Skin epidermis (tissue), 12 donors: ENCODE measurements at regions not wholly inside any gene's neighbourhood (a gene's known extent, or its start where the extent isn't known, plus 50 kb on each side); places are given as distances from the start of the nearest gene placed in this dataset.

ENCODE experiments used
- H3K27ac ChIP-seq, 21 experiments: fragments of 200-600 bp; sonication (generic) in 11 of 21; one replicate each; pipeline ENCODE4 v1.5.0; 2020; ENCODE audit warnings: mild to moderate bottlenecking in 3 of 21, inconsistent platforms in 2 of 21, moderate library complexity in 2 of 21
- H3K4me3 ChIP-seq, 7 experiments: fragments of 200-600 bp; sonication (generic) in 2 of 7; one replicate each; pipeline ENCODE4 v1.5.0; 2020; ENCODE audit warnings: inconsistent platforms in 2 of 7, mild to moderate bottlenecking in 2 of 7, moderate library complexity in 1 of 7

DNA sequence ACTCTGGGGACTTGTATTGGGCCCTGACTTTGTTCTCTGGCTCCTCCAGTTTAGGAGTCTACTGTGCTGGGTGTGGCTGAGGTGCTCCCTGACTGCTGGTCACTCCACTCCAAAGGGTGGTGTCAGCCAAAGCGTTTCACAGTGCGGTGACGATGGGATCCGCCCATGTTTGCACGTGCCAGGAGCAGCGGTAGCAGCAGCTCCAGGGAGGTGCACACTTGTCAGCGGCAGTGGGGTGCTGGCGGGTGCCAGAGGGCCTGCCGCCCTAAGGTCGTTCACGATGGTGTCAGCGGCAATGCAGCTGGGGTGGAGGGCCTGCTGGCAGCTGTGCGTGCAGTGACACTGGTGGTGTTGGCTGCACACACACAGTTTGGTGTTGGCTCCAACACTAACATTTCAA is 268.5 kb upstream of the AKR1E2 start:
- no peak overlapping the region for H3K4me3 ChIP-seq

DNA sequence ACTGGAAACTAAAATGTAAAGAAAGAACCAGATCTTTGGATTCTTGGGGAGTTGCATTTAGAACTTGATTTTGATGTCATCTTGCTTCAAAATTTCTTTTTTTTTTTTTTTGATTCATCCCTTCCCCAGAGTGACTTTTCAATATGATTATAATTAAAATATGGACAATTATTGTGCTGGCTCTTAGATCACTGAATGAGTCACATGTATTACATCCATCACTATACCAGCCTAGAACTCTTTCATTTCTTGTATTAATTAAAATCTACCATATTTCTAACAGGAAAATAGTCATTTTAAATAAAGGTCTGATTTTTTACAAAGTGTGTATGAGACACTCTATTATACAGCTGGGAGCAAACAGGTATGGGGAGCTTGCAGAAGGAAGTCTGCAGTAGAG is 269.5 kb upstream of the AKR1E2 start:
- no peak overlapping the region for H3K4me3 ChIP-seq

More for the DNA sequence above, 268.5 kb upstream of the AKR1E2 start:
- H3K27ac ChIP-seq, result no peak overlapping the region

GRCh38 chr10:4555920-4556319 is 270.1 kb upstream of the AKR1E2 start:
- H3K4me3 ChIP-seq, result no peak overlapping the region
- no peak overlapping the region for H3K27ac ChIP-seq

More for the DNA sequence above, 269.5 kb upstream of the AKR1E2 start:
- H3K27ac ChIP-seq, result no peak overlapping the region

GRCh38 chr10:4549139-4549653 is 276.8 kb upstream of the AKR1E2 start:
- no peak overlapping the region for H3K4me3 ChIP-seq
- no peak overlapping the region for H3K27ac ChIP-seq

- no peak overlapping the region for H3K4me3 ChIP-seq
- H3K27ac ChIP-seq, result no peak overlapping the region
Measured at GRCh38 chr10:4546931-4547330, 279.1 kb upstream of the AKR1E2 start.

- Histone ChIP-seq H3K4me3 (no peak overlapping the region), H3K27ac (no peak overlapping the region)
Measured at GRCh38 chr10:4546500-4546899, 279.5 kb upstream of the AKR1E2 start.

DNA sequence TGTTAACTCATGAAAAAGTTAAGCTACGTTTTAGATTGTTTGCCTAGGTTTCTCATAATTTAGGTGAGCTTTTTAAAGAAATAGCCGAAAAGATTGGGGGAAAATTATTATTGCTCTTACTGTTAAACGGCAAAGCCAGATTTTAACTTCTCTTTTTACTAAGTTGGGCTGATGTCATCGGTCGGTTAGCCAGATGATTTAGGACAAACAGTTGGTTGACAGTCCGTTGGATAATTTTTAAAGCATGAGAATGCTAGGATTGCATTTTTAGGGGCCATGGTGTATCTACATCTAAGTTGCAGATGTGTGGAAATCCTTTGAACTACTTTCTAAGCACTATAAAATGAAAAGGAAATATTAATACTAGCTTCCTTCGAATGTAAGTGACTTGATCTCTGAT is 280.9 kb upstream of the AKR1E2 start:
- no peak overlapping the region for H3K4me3 ChIP-seq
- peak overlapping the region in 3 of 21 experiments; percentile 12 to 23 (median 16) for H3K27ac ChIP-seq

DNA sequence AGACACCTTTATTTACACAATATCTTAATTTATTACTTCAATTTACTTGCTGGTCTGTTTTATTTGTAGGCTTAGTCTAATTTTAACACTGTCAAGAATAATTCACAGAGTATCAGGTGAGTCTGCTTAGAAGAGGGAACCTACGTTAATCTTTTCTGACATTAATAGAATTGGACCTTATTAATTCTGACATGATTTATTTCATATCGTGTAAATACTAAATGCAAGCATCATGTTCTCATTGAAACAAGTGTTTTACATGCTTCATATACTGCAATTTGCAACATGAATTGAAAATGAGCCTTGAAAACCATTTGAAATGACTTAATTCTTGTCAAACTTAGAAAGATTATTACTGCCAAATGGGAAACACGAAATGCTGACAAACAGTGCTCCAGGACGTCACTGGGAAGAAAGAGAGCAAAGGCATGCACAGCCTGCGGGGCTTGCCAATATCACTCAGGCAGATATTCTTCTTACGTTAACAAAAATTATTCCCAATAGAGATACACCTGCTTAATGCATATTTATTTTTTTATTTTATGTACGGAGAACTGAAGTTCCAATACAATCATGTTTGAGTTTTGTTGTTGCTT is 282.0 kb upstream of the AKR1E2 start:
- peak overlapping the region in 1 of 21 experiments; percentile 16 for H3K27ac ChIP-seq
- no peak overlapping the region for H3K4me3 ChIP-seq

GRCh38 chr10:4541292-4541691 is 284.7 kb upstream of the AKR1E2 start:
- Histone ChIP-seq H3K27ac (peak overlapping the region in 6 of 21 experiments; percentile 28 to 77 (median 66)), H3K4me3 (no peak overlapping the region)

- Histone ChIP-seq H3K4me3 (no peak overlapping the region), H3K27ac (no peak overlapping the region)
Measured at GRCh38 chr10:4538016-4538415, 288.0 kb upstream of the AKR1E2 start.

GRCh38 chr10:4535521-4535920 is 290.5 kb upstream of the AKR1E2 start:
- Histone ChIP-seq H3K27ac (no peak overlapping the region), H3K4me3 (no peak overlapping the region)

GRCh38 chr10:4533621-4534020 is 292.4 kb upstream of the AKR1E2 start:
- H3K4me3 ChIP-seq, result no peak overlapping the region
- peak overlapping the region in 4 of 21 experiments; percentile 33 to 58 (median 48) for H3K27ac ChIP-seq

DNA sequence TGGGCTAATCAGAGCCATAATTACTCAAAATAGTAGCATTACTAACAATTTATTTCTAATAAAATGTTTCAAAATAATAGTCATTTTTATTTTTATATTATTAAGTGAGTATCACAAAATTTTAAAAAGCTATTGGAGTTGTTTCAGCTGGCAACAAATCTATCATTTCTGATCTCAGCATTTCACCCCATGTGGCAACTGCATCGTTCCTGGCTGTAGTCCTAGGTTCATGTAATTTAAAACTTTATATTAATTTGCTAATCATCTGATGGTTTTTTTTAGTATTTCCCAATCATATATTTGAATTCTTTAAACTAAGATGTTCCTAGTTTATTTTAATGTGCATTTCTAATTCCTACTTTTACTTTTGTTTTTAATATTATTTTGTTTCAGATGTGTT is 293.0 kb upstream of the AKR1E2 start:
- Histone ChIP-seq H3K4me3 (no peak overlapping the region), H3K27ac (peak overlapping the region in 5 of 21 experiments; percentile 33 to 58 (median 39))

DNA sequence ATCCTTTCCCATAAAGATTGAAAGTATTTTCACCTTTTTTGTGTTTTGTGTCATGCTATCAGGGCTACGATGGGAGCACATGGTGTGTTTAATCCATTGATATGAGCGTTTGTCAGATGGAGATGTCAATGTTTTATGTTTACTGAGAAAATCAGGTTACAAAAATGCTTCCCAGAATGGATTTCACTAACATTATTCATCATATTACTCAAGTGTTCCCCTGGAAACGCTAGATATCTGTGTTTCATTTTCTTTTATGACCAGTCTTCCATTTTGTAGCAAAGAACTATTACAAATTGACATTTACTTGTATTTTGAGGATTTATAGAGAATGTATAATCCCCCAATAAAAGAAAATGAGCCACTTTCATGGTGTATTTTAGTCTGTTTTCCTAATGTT is 293.5 kb upstream of the AKR1E2 start:
- peak overlapping the region in 9 of 21 experiments; percentile 17 to 80 (median 39) for H3K27ac ChIP-seq

DNA sequence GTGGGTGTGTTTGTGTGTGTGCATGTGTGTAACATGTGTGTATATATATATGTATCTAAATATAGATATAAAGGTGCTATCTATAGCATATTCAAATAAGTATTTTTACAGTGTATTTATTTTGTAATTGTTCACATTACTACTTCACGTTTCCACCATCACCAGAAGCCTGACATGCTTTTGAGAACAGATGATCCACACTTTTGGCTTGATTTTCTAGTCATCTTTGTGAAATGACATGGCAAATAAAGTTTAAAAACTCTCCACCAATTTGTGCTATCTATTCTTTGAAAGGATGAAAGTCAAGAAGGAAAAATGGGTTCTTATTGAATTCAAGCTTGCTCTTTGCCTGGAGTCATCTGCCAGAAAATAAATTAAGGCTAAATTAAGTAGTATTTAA is 294.0 kb upstream of the AKR1E2 start:
- Histone ChIP-seq H3K27ac (peak overlapping the region in 8 of 21 experiments; percentile 15 to 80 (median 28)), H3K4me3 (no peak overlapping the region)

More for the DNA sequence above, 293.5 kb upstream of the AKR1E2 start:
- no peak overlapping the region for H3K4me3 ChIP-seq

DNA sequence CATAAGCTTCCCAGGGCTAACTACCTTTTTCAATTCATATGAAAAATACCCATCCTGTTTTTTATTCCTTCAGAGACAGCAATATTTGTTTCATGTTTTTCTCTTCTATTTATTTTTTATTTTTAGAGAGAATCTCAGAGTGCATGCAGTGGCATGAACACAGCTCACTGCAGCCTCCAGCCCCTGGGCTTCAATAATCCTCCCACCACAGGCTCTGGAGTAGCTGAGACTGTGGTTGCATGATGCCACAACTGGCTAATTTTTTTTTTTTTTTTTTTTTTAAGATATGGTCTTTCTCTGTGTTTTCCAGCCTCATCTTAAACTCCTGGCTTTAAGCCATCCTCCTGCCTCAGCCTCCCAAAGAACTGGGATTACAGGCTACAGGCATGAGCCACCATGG is 296.7 kb upstream of the AKR1E2 start:
- peak overlapping the region in 2 of 21 experiments; percentile 28 to 62 for H3K27ac ChIP-seq
- H3K4me3 ChIP-seq, result no peak overlapping the region

DNA sequence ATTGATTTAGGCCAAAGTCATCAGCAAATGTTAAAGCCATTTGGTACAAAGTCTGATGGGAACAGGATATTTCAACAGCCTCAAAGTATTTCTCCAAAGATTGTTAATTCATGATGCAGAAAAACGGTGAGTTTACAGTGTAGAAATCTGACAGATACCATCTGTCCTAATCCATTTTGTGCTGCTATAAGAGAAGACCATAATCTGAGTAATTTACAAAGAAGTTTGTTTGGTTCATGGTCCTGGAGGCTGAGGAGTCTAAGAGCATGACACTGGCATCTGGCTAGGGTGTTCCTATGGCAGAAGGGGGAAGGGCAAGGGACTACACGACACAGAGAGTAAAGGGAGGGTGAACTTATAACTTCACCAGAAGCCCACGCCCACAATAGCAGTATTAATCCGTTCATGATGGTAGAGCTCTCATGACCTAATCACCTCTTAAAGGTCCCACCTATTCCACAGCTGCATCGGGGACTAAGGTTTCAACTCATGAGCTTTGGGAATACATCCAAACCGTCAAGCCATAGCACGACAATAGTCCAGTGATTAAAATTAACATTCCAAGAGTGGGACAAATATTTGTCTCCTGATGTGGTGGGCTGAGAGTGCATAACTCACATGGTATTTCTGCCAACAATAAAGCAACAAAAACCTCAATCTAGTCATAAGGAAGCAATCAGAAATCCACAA is 298.6 kb upstream of the AKR1E2 start:
- peak overlapping the region in 8 of 21 experiments; percentile 1 to 71 (median 28) for H3K27ac ChIP-seq
- H3K4me3 ChIP-seq, result no peak overlapping the region

- Histone ChIP-seq H3K4me3 (no peak overlapping the region), H3K27ac (peak overlapping the region in 4 of 21 experiments; percentile 26 to 37 (median 30))
Measured at GRCh38 chr10:4526311-4526731, 299.7 kb upstream of the AKR1E2 start.

DNA sequence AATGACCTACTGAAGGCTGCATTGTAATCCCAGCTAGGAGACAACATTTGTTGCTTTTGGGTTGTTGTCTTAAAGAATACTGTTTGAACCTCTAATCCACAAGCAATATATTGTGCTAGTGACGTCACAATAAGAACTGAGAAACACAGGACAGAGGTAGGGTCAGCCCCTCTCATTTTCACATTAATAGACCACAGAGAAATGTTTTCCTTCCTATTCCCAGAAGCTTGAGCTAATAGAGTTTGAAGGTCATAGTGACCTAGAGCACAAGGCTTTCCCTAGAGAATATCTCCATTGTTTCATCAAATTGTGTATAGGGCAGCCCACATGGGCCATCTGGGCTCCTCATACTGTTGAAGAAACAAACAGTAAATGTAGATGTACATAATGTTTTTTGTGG is 300.9 kb upstream of the AKR1E2 start:
- no peak overlapping the region for H3K27ac ChIP-seq
- H3K4me3 ChIP-seq, result no peak overlapping the region

- H3K27ac ChIP-seq, result no peak overlapping the region
- no peak overlapping the region for H3K4me3 ChIP-seq
Measured at GRCh38 chr10:4522296-4523000, 303.6 kb upstream of the AKR1E2 start.
